LoVo (cell line): ENCODE measurements at regions not wholly inside any gene's neighbourhood (a gene's known extent, or its start where the extent isn't known, plus 50 kb on each side); places are given as distances from the start of the nearest gene placed in this dataset.
"Not testable (repeated sequence)": the region's sequence is repeated elsewhere in the genome, so short reads cannot be mapped to it uniquely, and the experiment has no call there.

Source experiments
- DNase-seq: peaks from one replicate; pipeline ENCODE4 v3.0.0-alpha.2; 2016; ENCODE audit warnings: low spot score

GRCh38 chr7:130789436-130789835, 55.4 kb upstream of the KLF14 start:
- DNase-seq: no peak

- no peak for DNase-seq
These were observed 57.7 kb upstream of the KLF14 start for GRCh38 chr7:130791746-130792145.

- peak; percentile 11 for DNase-seq
These were observed 60.0 kb upstream of the KLF14 start for GRCh38 chr7:130793855-130794618.

GRCh38 chr7:130794619-130794922, 60.6 kb upstream of the KLF14 start:
- no peak for DNase-seq

GRCh38 chr7:130796425-130796824, 62.4 kb upstream of the KLF14 start:
- DNase-seq: not testable (repeated sequence)

- DNase-seq: no peak
These were observed 69.1 kb upstream of the KLF14 start for GRCh38 chr7:130803127-130803526.

- no peak for DNase-seq
These were observed 70.2 kb upstream of the KLF14 start for GRCh38 chr7:130804220-130804619.

GRCh38 chr7:130812819-130813218, 78.8 kb upstream of the KLF14 start:
- not testable (repeated sequence) for DNase-seq

GRCh38 chr7:130814778-130815335, 80.8 kb upstream of the KLF14 start:
- DNase-seq: no peak

- no peak for DNase-seq
These were observed 84.0 kb upstream of the KLF14 start for GRCh38 chr7:130818056-130818455.

GRCh38 chr7:130821864-130822263, 87.9 kb upstream of the KLF14 start:
- DNase-seq: no peak

- DNase-seq: no peak
These were observed 88.6 kb upstream of the KLF14 start for GRCh38 chr7:130822642-130823041.

- no peak for DNase-seq
These were observed 89.1 kb upstream of the KLF14 start for GRCh38 chr7:130823060-130823459.

- no peak for DNase-seq
These were observed 91.8 kb upstream of the KLF14 start for GRCh38 chr7:130825819-130826218.

- DNase-seq: no peak
These were observed 95.4 kb upstream of the KLF14 start for GRCh38 chr7:130829415-130829814.

GRCh38 chr7:130831322-130831721, 97.3 kb upstream of the KLF14 start:
- DNase-seq: no peak

- peak; percentile 68 for DNase-seq
These were observed 97.9 kb upstream of the KLF14 start for GRCh38 chr7:130831817-130832481.

GRCh38 chr7:130838738-130839137, 104.7 kb upstream of the KLF14 start:
- peak; percentile 77 for DNase-seq

GRCh38 chr7:130840599-130840998, 106.6 kb upstream of the KLF14 start:
- no peak for DNase-seq

- DNase-seq: no peak
These were observed 107.4 kb upstream of the KLF14 start for GRCh38 chr7:130841416-130841815.

- DNase-seq: no peak
These were observed 109.7 kb upstream of the KLF14 start for GRCh38 chr7:130843703-130844102.

- peak; percentile 70 for DNase-seq
These were observed 111.0 kb upstream of the KLF14 start for GRCh38 chr7:130844811-130845580.

GRCh38 chr7:130845581-130846085, 111.6 kb upstream of the KLF14 start:
- DNase-seq: peak; percentile 73
